ENCODE measurements at regions not wholly inside any gene's neighbourhood (a gene's known extent, or its start where the extent isn't known, plus 50 kb on each side); places are given as distances from the start of the nearest gene placed in this dataset.

DNA sequence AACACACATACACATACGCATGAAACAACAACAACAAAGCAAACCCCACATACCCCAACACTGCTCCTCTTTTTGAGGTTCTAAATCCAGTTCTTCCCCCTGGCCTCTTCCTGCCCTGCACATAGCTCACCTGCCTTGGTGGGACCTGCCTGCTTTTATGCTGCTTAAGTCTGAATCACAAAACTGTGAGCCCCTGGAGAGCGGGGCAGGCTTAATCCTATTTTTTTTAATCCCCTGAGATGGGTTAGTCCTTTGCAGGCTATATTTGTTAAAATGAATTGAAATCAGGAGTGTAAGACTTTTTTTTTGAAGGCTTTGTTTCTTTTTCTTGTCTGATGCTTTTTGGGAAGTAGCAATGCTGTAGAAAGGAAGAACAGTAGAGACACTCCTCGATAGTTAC, 84.6 kb upstream of the MAX start:
- DNase-seq (ENCODE audit: low read depth): no peak

- DNase-seq (ENCODE audit: low read depth): no peak
Observed at GRCh38 chr14:65187421-65188049, 85.2 kb upstream of the MAX start.

GRCh38 chr14:65190312-65190711, 88.0 kb upstream of the MAX start:
- no peak for DNase-seq (ENCODE audit: low read depth)

- DNase-seq (ENCODE audit: low read depth): no peak
Observed at GRCh38 chr14:65191716-65192115, 89.4 kb upstream of the MAX start.

- no peak for DNase-seq (ENCODE audit: low read depth)
Observed at GRCh38 chr14:65192686-65193085, 90.4 kb upstream of the MAX start.

GRCh38 chr14:65193916-65194590, 91.7 kb upstream of the MAX start:
- DNase-seq (ENCODE audit: low read depth): no peak

GRCh38 chr14:65195042-65195719, 92.9 kb upstream of the MAX start:
- no peak for DNase-seq (ENCODE audit: low read depth)

GRCh38 chr14:65198346-65198745, 96.0 kb upstream of the MAX start:
- DNase-seq (ENCODE audit: low read depth): no peak

DNA sequence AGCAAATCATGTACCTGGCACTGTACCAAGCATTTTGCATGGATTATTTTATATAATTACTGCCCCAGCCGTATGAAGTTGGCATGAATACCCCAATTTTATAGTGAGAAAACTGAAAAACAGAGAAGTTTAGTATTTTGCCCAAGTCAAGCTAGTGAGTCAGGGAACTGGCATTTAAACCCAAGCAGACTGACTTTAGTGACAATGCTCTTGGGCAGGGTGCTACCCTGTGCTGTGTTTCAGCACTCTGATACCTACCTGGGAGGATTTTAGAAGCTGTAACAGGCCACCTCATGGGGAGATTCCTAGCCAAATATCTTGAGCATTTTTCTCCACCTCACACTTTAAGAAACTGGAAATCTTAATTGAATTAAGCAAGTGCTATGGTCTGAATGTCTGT, 98.1 kb upstream of the MAX start:
- no peak for DNase-seq (ENCODE audit: low read depth)

DNA sequence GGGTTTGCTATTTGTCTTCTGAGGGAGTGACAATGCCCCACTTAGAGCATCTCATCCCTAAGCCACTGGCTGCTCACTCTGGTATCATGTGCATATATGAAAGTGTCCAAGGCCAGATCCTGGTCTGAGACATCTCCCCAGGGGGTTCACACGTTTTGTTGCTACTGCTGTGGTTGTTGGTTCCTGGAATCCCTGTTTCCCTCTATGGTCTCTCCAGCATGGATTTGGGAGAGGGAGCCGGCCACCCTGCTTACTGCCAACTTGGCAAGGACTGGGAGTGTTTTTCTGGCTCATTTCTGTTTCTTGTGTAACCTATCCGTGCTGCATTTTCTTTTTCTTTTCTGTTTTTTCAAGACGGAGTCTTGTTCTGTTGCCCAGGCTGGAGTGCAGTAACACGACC, 101.3 kb upstream of the MAX start:
- peak; percentile 17 for DNase-seq (ENCODE audit: low read depth)

DNA sequence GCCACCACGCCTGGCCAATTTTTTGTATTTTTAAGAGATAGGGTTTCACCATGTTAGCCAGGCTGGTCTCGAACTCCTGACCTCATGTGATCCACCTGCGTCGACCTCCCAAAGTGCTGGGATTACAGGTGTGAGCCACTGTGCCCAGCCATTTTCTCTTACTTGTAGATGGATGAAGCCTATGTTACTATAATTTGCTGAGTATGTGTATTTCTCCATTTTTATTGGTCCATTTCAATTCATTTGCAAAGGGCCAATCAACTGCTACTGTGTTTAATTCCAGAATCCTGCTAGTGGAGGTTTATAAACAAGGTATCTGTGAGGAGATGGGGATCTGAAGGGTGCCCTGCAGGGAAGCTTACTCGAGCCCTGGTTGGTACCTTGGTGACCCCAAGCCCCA, 101.7 kb upstream of the MAX start:
- no peak for DNase-seq (ENCODE audit: low read depth)

GRCh38 chr14:65206078-65206447, 103.7 kb upstream of the MAX start:
- DNase-seq (ENCODE audit: low read depth): no peak

DNA sequence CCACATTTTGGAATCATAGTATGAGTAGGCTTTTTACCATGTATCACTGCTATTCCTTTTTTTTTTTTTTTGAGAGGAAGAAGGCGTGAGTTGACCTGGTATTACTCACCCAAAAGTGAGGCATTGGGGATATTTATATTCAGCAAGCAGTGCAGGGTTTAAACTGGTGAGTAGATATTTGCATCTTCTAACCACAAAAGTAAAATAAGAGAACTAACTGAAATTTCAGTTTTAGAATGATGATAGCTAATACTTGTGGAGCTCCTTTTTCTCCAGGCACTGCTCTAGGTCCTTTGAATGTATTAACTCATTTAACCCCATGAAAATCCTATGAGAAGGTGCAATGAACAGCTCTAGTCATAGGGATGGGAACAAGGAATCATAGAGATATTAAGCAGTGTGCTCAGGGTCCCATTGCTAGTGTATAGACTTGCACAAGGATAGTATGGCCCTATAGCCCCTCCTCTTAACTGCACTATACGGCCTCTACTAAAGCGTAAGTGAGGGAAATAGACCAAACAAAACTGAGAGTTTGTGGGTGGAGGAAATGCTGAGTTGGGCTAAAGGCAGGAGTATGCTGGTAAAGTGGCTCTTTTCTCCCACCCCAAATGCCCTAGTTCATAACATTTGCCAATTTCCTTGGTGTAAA, 104.3 kb upstream of the MAX start:
- no peak for DNase-seq (ENCODE audit: low read depth)

DNA sequence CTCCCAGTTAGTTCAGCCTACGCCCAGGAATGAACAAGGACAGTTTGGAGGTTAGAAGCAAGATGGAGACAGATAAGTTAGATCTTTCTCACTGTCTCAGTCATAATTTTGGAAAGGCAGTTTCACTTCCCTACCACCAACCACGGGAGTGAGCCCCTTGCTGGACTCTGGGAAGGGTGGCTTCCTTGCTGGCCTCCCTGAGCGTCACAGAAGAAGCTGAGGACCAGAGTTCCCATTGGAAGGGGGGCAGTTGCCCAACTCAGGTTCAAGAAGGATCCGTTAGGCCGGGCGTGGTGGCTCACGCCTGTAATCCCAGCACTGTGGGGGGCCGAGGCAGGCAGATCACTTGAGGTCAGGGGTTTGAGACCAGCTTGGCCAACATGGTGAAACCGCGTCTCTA, 106.2 kb upstream of the MAX start:
- no peak for DNase-seq (ENCODE audit: low read depth)

GRCh38 chr14:65210118-65210821, 108.0 kb upstream of the MAX start:
- DNase-seq (ENCODE audit: low read depth): no peak

GRCh38 chr14:65210822-65211182, 108.5 kb upstream of the MAX start:
- DNase-seq (ENCODE audit: low read depth): no peak

DNA sequence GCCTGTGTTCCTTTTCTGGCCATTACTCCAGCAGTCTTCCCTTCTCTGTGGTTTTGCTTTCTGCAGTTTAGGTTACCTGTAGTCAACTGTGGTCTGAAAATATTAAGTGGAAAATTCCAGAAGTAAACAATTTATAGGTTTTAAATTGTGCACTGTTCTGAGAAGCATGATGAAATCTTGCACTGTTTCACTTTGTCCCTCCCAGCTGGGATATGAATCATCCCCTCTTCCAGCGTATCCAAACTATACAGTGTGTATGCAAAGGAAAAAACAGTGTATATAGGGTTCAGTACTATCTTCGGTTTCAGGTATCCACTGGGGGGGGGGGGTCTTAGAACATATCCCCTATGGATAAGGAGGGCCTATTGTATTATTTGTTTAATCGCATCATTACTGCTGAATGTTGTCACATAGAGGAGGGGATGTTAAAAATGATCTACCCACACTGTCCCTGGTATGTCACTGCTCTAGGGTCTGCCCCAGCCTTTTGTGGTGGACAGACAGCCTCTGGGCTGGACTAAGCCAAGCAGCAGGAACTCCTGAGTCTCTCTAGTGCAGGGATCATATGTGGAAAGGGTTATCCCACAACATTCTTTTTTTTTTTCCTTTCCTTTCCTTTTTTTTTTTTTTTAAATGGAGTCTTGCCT, 109.1 kb upstream of the MAX start:
- DNase-seq (ENCODE audit: low read depth): peak; percentile 53

DNA sequence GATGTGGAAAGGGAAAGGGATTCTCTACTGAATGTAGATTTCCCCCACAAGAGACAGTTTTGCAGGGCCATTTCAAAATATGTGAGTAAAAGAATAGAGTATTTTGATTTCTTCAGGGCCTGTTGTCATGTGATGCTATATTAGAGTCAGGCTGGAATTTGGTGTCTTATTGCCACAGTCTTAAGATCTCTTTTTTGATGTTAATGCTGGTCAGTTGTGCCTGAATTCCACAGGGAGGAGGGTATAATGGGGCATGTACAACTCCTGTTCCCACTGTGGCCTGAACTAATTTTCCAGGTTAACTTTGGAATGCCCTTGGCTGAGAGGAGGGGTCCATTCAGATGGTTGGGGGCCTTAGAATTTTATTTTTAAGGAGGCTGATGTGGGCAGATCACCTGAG, 111.0 kb upstream of the MAX start:
- DNase-seq (ENCODE audit: low read depth): peak; percentile 27

GRCh38 chr14:65214741-65215140, 112.4 kb upstream of the MAX start:
- DNase-seq (ENCODE audit: low read depth): no peak

- DNase-seq (ENCODE audit: low read depth): no peak
Observed at GRCh38 chr14:65219353-65219752, 117.0 kb upstream of the MAX start.

GRCh38 chr14:65222440-65222858, 120.1 kb upstream of the MAX start:
- peak; percentile 59 for DNase-seq (ENCODE audit: low read depth)

DNA sequence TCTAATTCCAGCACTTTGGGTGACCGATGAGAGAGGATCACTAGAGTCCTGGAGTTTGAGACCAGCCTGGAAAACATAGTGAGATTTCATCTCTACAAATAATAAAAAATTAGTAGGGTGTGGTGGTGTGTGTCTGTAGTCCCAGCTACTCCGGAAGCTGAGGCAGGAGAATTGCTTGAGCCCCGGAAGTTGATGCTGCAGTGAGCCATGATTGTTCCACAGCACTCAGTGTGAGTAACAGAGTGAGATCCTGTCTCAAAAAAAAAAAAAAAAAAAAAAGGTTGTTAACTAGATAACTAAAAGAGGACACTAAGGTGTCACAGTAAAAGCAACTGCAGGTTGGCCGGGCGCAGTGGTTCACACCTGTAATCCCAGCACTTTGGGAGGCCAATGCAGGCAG, 121.3 kb upstream of the MAX start:
- DNase-seq (ENCODE audit: low read depth): no peak

Data from fibroblast of gingiva (primary cell).